ENCODE measurements at regions not wholly inside any gene's neighbourhood (a gene's known extent, or its start where the extent isn't known, plus 50 kb on each side); places are given as distances from the start of the nearest gene placed in this dataset.
"Not testable (repeated sequence)": the region's sequence is repeated elsewhere in the genome, so short reads cannot be mapped to it uniquely, and the experiment has no call there.

DNA sequence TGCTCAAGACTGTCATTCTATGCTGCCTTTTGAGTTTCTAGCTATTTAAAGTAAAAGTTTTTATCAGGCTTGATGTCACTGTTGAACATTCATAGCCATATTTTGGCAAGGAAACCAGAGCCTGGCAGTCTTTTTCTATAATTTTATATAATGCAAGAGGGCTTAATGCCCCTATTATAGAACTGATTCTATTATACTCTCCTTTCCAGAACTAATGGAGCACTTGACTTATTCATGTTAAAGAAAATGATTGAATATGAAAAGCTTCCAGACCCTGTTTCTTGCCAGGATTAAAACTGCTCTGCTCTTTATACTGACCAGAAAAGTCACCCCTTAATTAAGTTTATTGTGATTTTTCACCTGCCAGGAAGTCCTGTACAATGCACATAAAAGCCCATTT is 337.6 kb upstream of the CHRM2 start:
- no peak for DNase-seq (ENCODE audit: low read depth)

DNA sequence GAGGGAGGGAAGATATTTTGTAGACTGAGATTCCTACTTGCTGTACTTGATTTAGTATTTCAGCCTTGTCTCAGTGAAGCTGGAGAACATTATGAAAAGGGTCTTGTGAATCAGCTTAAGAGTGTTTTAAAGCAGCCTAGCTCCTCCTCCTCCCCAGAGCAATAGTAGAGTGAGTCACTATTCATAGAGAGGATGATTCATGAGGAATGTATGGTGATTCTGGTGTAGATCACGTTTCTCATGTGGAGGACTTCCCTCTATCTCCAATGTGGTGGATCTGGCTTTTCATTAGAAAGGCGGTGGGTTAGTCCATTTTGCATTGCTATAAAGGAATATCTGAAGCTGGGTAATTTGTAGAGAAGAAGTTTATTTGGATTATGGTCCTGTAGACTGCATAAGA is 340.1 kb upstream of the CHRM2 start:
- DNase-seq (ENCODE audit: low read depth): no peak

DNA sequence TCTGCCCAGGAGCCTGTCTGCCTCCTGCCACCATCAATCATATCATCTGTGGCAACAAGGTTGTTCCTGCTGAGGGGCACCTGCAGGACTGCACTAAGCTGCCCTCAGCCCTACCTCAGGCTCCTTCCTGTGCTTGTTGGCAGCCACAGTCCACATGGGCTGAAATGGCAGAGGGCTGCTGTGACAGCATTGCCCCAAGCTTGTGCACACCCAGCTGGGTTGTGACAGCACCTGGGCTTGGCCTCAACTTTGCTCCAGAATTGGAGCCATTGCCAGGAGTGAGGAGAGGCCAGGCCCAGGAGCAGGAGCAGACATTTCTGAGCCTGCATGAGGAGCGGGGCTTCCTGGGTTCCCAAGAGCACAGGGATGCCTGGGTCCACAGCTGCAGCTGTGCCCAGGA is 340.9 kb upstream of the CHRM2 start:
- no peak for DNase-seq (ENCODE audit: low read depth)

DNA sequence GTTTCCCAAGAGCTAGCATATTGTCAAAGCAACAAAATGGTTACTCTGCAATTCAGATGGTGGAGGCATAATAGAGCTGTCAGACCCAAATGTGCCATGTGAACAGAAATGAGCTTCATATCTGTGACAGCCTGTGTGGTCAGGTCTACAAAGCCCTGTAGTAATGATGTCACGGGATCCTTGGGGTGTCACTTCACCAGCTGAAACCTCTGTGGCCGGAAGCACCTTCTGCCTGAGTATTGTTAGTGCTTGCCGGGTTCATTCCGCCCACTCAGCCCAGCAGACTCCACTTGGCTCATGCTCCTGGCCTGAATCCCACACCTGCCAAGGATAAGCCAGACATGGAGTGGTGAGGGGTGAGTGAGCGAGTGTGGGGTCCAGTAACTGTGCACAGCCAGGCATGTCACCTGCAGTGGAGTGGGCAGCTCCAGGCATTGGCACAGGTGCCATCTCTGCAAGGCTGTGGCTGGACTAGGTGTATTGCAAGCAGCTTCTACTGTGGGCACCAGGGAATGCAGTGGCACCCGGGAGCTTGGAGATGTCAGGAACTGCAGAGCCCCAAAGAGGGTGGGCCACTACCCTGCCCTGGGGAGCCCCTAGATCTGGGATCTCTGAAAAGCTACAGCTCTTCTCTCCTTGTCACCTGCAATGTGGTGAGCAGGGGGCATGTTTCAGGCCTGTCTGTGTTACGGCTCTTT is 341.9 kb upstream of the CHRM2 start:
- no peak for DNase-seq (ENCODE audit: low read depth)

DNA sequence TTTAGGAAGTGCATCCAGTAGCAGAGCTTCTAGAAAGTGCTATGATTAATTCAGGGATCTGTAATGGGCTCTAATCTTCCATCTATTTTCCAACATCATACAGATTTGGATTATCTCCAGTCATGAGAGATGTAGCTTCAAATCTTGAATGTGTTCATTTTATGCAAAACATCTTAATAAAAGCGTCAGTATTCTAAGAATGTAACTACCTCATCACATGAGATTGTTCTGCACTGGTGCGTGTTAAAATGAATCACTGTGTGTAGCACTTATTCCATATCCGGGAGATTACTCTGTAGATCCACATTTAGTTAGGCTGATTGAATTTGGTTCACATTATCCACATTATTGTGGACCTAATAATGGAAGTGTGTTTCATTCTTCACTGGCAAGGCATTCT is 344.9 kb upstream of the CHRM2 start:
- no peak for DNase-seq (ENCODE audit: low read depth)

DNA sequence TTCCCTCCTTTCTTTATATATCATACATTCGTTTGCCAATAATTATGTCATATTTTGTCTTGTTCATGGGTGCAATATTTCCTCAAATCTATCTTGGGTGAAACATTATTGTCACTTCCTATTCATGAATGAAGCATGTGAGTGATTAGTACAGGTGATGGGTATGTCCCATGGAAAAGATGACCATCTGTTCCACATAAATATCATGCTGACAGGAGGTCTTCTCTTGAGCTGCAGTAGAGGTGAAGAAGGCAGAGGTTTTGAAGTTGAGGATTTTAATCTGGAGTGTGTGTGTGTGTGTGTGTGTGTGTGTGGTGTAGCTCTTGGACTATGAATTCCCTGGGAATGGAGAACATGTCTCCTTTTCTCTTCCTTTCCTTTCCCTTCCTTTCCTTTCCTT is 350.5 kb upstream of the CHRM2 start:
- DNase-seq (ENCODE audit: low read depth): no peak

DNA sequence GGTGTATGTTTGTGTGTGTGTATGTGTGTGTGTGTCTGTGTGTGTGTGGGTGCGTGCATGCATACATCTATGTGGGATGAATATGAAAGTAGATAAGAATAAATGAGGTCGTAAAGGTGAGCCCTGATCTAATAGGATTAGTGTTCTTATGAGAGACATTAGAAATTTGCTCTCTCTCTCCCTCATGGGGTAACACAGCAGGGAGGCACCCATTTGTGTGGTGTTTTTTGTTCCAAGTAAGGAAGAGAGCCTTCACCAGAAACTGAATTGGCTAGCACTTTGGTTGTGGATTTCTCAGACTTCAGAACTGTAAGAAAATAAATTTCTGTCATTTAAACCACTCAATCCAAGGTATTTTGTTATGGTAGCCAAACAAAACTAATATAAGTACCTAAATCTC is 353.7 kb upstream of the CHRM2 start:
- DNase-seq (ENCODE audit: low read depth): no peak

DNA sequence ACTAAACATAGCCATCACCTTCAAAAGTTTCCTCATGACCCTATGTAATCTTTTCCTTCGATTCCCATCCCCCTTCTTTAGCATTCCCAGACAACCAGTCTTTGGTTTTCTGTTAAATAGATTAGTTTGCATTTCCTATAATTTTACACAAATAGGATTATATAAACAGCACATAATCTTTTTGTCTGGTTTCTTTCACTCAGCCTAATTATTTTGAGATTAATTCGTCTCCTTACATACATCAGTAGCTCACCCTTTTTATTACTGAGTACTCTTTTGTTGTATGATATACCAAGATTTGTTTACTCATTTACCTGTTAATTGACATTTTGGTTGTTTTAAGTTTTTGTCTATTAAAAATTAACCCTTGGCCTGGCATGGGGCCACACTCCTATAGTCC is 354.7 kb upstream of the CHRM2 start:
- DNase-seq (ENCODE audit: low read depth): no peak

DNA sequence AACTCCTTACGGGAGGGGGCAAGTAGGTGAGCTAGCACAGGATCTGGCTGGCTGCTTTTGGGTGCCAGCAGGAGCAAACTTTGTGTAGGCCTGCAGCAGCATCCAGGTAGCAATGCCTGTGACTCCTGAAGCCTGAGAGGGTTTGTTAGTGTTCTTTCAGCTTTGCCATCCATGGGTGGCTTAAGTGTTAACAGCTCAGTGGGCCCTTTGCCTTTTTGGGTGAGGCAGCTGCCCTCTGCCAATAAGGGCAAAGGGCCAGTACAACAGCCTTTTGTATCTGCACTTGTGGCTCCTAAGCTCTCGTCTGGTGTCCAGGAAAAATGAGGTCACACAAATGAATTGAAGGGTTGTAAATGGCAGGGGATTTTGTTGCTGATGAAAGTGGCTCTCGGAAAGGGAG is 359.0 kb upstream of the CHRM2 start:
- DNase-seq (ENCODE audit: low read depth): no peak

DNA sequence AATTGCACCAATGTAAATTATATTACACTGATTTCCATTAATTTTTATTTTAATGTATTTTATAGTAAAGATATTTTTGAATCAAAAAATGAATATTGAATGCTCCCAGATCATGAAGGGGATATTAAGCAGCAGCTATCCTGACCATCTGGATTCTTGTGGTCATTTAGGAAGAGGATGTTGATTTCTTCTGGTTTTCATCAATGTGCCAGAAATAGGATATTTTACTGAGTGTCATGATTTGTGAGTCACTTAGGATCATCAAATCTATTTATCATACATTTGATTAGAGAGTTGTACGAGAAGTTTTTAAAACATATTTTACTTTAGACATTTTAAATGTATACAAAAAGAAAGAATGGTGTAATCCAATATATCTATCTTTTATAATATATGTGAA is 366.3 kb upstream of the CHRM2 start:
- no peak for DNase-seq (ENCODE audit: low read depth)

DNA sequence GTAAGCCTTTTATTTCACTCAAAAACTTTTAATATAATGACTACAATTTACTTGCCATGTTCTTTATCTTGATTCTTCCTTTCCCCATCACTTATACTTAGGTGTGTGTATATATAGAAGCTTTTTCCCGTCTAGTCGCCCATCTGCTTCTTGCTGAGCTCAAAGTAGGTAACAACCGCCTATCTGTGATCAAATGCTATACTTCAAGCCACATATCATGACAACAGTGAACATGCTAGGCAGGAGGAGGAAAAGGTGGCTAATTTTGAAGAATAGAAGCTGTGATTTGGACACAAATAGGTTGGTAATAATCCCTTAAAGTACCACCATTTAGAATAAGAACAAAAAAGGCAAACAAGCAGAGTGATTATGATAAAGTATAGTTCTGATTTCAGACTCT is 367.3 kb upstream of the CHRM2 start:
- DNase-seq (ENCODE audit: low read depth): no peak

DNA sequence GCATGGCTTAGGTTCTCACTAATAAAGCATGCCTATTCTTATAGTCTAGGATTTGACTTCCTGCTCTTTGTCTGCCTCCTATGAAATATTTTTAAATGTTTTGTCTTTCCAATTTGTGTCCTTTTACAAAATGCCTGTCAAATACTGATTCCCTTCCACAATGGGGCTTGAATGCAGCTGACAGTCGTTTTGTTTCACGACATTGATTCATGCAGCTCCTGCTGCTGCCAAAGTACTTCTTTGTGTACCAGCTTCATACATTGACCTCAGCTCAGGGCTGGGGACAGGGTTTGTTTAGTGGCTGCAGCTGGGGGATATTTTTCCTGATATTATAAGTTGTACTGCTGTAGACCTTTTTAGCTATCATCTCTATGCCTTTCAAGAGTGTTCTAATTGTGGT is 371.9 kb upstream of the CHRM2 start:
- no peak for DNase-seq (ENCODE audit: low read depth)

DNA sequence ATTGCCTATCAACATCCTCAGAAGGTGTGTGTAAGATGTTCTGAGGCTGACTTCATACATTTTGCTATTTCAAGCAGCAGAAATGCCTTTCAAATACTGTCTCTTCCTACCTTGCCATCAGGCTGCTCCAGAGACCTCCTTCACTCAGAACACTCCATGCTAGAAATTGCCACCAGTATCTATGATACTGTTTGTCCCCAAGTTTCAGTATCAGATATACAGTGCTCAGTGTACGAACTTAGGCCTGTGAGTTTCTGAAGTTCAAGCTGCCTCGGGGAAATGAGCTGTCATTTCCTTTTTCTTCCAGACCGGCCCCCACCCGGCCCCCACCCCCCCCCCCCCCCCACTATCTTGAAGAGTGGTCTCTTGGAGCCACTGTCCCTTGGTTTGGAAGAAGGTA is 373.4 kb upstream of the CHRM2 start:
- DNase-seq (ENCODE audit: low read depth): no peak

DNA sequence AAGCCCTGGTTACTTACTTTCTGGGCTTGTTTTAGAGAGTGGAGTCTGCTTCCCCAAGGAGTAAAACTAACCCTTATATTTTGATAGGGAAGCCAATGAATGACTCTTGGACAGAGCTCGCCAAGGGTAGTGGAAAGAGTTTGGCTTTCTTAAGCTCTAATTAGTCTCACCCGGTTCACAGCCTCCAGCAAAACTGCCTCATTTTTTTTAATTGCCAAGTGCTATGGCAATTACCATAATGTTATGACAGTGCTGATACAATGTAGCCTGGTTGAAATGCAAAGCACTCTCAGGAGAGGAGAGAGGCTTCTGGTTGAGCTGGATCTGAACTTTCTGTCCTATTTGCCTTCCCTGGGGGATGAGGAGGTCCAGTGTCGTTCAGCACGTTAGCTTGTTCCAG is 376.1 kb upstream of the CHRM2 start:
- no peak for DNase-seq (ENCODE audit: low read depth)

DNA sequence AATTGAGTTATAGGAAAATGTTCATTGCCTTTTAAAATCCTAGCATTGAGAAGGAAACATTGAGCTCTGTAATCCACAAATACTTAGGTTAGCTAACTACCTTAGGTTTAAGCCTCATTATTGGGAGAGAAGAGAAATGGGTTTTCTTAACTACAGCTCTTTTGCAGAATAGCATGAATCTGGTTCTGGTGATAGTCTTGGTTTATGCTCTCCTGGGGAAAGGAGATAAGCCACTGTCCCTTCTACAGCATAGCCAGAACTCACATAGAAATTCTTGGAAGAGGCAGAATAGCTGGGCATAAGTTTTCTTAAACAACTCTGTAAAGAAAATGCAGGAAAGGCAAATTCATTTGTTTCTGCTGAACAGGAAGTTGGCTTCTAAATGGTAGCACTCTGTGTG is 378.6 kb upstream of the CHRM2 start:
- DNase-seq (ENCODE audit: low read depth): no peak

DNA sequence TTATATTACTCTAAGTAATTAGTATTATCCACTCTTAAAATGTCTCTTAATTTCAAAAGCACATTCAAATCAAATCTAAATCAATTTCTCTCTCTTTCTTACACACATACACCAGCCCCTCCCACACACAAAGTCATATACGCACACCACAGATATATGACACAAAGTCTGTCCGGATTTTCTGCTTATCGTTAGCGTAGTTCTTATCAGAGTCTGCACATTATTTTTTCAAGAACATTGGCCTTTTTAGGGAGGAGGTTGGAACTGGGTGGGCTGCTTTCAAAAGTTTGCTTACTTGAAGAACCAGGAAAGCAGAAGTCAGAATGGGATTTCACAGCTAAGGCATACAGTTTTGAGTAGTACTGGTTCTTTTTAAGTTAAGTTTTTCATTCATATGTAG is 387.6 kb upstream of the CHRM2 start:
- DNase-seq (ENCODE audit: low read depth): no peak

DNA sequence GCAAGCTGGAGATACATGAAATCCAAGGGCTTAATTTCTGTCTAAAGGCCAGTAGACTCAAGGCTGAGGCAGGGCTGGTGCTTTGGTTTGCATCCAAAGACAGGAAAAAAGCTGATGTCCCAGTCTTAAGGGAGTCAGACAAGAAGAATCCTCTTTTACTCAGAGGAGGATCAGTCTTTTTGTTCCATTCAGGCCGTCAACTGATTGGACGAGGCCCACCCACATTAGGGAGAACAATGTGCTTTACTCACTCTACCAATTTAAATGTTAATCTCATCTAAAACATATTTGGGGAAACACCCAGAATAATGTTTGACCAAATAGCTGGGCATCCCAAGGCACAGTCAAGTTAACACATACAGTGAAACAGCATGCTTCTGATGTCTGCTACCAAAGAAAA is 388.5 kb upstream of the CHRM2 start:
- no peak for DNase-seq (ENCODE audit: low read depth)

DNA sequence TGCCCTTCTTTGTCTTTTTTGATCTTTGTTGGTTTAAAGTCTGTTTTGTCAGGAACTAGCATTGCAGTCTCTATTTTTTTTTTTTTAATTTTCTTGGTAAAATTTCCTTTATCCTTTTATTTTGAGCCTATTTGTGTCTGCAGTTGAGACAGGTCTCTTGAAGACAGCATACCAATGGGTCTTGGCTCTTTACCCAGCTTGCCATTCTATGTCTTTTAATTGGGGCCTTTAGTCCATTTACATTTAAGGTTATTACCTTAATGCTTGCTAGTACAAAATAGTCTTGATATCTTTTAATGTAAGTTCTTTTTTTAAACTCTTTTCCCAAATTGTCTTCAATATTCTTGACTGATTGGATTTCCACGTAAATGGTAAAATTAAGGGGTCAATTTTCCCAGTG is 398.3 kb upstream of the CHRM2 start:
- DNase-seq (ENCODE audit: low read depth): no peak

DNA sequence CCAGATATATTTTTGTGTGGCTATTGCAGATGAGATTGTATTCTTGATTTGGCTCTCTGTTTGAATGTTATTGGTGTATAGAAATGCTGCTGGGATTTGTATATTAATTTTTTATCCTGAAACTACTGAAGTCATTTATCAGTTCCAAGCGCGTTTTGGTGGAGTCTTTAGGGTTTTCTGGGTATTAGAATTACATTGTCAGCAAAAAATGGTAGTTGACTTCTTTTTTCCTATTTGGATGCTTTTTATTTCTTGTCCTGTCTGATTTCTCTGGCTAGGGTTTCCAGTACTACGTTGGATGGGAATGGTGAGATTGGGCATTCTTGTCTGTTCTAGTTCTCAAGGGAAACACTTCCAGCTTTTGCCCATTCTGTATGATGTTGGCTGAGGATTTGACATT is 415.5 kb upstream of the CHRM2 start:
- no peak for DNase-seq (ENCODE audit: low read depth)

DNA sequence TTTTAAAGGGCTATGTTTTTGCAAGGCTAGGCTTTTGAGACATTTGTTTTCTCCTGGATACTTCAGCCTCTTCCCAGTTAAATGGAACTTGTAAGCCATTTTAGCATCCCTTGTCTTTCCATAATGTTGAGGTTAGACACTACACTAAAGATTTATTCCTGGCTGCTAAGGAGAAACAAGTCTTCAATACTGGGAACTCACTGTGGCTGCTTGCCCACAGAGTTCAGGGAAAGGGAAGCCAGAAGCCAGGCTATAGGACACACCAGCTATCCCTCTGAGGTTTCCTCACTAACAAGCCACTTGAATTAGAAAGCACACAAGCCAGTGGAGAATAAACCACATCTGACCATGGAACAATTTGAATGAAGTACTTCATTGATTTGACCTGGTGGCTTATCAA is 421.7 kb upstream of the CHRM2 start:
- no peak for DNase-seq (ENCODE audit: low read depth)

DNA sequence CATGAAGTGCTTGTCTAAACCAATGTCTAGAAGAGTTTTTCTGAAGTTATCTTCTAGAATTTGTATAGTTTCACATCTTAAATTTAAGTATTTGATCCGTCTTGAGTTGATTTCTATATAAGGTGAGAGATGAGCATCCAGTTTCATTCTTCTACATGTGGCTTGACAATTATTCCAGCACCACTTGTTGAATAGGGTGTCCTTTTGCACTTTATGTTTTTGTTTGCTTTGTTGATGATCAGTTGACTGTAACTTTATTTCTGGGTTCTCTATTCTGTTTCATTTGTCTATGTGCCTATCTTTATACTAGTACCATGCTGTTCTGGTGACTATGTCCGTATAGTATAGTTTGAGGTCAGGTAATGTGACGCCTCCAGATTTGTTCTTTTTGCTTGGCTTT is 426.6 kb upstream of the CHRM2 start:
- DNase-seq (ENCODE audit: low read depth): no peak

DNA sequence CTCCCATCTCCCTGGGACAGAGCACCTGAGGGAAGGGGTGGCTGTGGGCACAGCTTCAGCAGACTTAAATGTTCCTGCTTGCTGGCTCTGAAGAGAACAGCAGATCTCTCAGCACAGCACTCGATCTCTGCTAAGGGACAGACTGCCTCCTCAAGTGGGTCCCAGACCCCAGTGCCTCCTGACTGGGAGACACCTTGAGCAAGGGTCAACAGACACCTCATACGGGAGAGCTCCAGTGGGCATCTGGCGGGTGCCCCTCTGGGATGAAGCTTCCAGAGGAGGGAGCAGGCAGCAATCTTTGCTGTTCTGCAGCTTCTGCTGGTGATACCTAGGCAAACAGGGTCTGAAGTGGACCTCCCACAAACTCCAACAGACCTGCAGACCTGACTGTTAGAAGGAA is 436.7 kb upstream of the CHRM2 start:
- not testable (repeated sequence) for DNase-seq (ENCODE audit: low read depth)

DNA sequence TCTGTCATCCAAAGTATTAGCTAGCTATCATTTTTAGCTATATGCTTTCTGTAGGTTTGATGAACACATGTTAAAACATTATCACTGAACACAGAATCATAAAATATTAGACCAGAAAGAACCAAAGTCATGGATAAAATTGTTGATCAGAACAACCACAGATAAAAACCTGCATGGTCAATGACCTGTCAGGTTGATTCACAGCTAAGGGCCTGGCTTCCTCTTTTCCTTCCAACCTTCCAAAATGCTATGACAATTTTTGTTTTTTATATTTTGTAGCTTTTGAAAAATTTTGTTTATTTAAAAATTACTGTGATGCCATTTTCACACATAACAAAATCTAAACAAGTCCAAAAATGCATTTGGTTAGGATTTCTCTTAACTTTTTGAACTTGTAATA is 444.4 kb upstream of the CHRM2 start:
- DNase-seq (ENCODE audit: low read depth): no peak

DNA sequence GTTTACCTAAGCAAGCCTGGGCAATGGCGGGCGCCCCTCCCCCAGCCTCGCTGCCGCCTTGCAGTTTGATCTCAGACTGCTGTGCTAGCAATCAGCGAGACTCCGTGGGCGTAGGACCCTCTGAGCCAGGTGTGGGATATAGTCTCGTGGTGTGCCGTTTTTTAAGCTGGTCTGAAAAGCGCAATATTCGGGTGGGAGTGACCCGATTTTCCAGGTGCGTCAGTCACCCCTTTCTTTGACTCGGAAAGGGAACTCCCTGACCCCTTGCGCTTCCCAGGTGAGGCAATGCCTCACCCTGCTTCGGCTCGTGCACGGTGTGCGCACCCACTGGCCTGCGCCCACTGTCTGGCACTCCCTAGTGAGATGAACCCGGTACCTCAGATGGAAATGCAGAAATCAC is 442.6 kb upstream of the MTPN start:
- DNase-seq (ENCODE audit: low read depth): not testable (repeated sequence)

DNA sequence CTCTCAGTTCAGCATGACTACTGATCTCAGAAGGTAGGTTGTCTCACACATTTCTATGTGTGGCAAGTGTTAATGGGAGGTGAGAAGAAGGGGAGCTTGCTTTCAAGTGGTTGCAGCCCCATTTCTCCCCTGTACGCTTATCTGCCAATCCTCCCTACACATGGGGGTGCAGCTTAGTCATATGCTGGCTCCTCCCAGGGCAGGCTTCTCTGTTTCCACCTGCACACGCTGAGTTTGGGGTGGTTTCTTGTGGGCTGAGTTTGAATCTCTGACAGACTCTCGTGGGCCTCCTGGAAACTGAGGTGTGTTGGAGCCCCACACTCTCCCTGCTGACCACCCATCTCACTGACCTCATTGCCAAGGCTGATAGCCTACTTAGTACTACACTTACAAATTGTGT is 435.8 kb upstream of the MTPN start:
- DNase-seq (ENCODE audit: low read depth): no peak

Data from stimulated activated CD8-positive, alpha-beta memory T cell treated with anti-CD3 and anti-CD28 coated beads, Interleukin-4, amount 100 ng/mL, for 24 hours (primary cell).